ENCODE measurements at regions not wholly inside any gene's neighbourhood (a gene's known extent, or its start where the extent isn't known, plus 50 kb on each side); places are given as distances from the start of the nearest gene placed in this dataset.

GRCh38 chr14:27370775-27371174 lies 772.9 kb upstream of the NOVA1 start:
- no peak for DNase-seq (ENCODE audit: low read depth in 3 of 3)

- DNase-seq (ENCODE audit: low read depth in 3 of 3) = no peak
Measured at GRCh38 chr14:27371209-27371608, 773.4 kb upstream of the NOVA1 start.

DNA sequence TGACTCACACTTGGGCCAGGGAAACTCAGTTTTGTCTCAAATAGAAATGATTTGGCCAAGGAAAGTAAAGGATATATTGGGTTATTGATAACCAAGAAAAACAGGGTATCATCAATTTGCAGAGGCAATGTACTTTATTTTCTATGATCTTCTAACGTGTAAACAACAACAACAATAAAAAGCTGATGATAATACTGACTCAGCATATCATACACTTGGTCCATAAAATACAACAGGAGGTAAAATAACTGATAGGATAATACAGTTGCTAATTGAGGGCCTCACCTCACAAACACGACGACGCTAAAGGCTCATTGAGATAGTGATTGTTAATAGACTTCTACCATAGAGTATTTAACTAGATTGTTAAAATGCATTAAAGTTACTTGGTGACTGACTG lies 774.0 kb upstream of the NOVA1 start:
- no peak for DNase-seq (ENCODE audit: low read depth in 3 of 3)

DNA sequence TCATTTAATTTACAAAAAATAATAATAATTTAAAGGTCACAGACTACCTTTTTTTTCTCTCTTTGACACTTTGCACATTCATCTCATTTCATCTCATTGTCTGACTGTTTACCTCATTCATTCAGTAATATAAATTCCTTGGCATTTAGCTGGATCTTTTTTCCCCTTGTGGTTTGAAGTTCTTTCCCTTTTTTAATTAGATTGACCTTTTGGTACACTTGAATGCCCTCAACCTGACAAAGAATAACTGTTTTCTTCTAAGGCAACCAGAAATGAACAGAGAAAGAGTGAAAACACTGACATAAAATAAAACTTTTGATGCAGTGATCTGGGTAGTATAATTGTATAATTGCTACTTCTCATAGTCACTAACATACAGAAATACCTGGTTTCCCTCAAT lies 774.9 kb upstream of the NOVA1 start:
- no peak for DNase-seq (ENCODE audit: low read depth in 3 of 3)

DNA sequence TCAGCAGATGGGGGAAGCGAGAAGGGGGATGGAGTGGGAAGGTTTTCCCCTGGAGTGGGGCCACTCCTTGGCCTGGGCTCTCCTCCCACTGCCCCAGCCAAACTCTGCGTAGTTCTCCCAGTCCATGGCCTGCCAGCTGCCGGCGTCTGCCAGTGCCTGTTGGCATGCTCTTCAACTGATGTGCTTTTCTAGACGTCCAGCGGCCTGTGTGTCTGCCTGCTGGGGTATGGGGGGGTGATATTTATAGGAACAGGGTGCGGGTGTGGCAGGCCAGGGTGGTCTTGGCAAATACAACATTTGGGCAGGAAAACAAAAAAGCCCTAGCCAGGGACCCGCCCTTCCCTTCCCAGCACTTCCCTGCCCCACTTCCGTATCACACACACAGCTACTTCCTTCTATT lies 786.3 kb upstream of the NOVA1 start:
- DNase-seq (ENCODE audit: low read depth in 3 of 3) = no peak

- DNase-seq (ENCODE audit: low read depth in 3 of 3) = no peak
Measured at GRCh38 chr14:27386391-27386790, 788.6 kb upstream of the NOVA1 start.

- DNase-seq (ENCODE audit: low read depth in 3 of 3) = no peak
Measured at GRCh38 chr14:27387463-27387862, 789.6 kb upstream of the NOVA1 start.

- DNase-seq (ENCODE audit: low read depth in 3 of 3) = no peak
Measured at GRCh38 chr14:27389402-27389801, 791.6 kb upstream of the NOVA1 start.

- no peak for DNase-seq (ENCODE audit: low read depth in 3 of 3)
Measured at GRCh38 chr14:27390155-27390554, 792.3 kb upstream of the NOVA1 start.

- no peak for DNase-seq (ENCODE audit: low read depth in 3 of 3)
Measured at GRCh38 chr14:27391331-27391730, 793.5 kb upstream of the NOVA1 start.

DNA sequence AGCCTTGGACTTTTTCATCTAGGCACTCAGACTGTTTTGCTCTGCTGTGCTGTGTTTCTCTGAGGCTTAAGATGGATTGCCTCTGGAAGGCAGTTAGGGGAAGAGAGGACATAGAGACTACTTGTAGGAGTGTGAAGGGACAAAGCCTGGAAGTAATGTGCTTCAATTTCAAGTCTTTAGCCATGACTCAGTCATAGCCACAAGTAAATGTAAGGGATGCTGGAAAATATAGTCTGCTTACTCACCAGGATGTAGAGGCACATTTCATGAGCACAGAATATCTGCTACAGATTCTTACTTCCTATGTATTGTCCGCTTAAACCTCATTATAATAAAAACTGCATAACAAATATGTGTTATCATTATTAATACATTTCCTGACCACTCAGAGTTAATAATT lies 794.3 kb upstream of the NOVA1 start:
- DNase-seq (ENCODE audit: low read depth in 3 of 3) = no peak

DNA sequence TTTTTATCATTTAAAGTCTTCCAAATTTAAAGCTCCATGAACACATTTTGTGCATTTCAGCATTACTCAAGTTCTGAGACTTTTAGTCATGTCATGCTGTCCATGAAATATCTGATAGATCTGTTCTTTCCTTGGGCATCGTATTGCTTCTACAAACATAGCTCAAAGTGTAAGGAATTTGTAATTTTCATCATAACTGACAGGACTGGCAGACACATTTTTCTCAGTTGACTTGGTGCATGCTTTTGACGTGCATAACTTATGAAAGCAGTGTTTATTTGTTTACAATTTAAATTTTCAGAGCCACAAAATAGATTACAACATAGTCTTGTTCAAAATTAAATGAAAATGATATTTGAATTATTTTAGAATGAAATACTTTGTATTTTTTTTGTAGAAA lies 812.1 kb upstream of the NOVA1 start:
- DNase-seq (ENCODE audit: low read depth in 3 of 3) = no peak

DNA sequence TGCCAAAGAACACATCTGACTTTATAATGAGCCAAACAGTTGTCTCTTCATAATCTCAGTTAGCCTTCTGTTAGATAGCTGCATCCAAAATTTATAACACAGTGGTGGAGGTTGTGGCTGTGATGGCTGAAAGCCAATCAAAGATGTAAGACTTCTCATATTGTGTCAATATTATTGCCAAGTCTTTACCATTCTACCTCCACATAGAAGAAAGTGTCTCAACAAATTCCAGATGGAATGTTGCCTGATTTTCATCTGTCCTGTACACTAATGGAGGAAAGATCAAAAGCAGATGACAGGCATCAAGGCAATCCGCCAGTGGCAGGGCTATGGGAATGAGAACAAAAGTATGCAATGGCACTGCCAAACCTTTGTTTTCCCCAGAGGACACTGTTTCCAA lies 813.1 kb upstream of the NOVA1 start:
- DNase-seq (ENCODE audit: low read depth in 3 of 3) = no peak

- DNase-seq (ENCODE audit: low read depth in 3 of 3) = no peak
Measured at GRCh38 chr14:27427796-27428195, 830.0 kb upstream of the NOVA1 start.

- DNase-seq (ENCODE audit: low read depth in 3 of 3) = no peak
Measured at GRCh38 chr14:27435923-27436670, 838.3 kb upstream of the NOVA1 start.

DNA sequence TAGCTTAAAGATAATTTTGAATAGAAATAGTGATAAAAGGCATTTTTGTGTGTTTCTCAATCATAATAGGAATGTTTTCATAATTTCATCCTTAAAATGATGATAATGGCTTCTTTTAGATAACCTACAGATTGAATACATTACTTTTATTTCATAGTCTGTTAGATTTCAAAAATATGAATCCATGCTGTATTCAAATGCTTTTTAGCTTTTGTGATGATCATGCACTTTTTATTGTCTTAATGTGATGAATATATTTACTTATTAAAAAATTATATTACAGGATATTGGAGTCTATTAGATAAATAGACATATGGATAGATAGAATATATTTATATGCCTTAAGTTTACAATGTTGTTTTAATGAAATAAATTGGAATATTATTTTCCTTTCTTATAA lies 886.8 kb upstream of the NOVA1 start:
- DNase-seq (ENCODE audit: low read depth in 3 of 3) = no peak

DNA sequence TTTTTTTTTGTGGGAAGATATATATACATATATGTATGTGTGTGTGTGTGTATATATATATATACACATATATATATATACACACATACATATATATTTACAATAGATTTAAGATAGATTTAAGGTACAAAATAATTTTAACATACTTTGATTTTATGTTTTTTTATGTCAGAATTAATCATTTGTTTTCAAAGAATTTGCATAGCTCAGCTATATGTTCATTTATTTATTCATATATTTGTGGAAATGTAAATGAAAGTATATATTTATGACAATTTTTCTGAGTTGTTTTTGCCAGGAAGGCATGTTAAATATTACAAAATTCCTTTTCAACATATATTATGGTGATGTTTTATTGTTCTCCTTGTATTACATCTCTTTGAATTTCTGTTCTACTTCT lies 887.4 kb upstream of the NOVA1 start:
- no peak for DNase-seq (ENCODE audit: low read depth in 3 of 3)

DNA sequence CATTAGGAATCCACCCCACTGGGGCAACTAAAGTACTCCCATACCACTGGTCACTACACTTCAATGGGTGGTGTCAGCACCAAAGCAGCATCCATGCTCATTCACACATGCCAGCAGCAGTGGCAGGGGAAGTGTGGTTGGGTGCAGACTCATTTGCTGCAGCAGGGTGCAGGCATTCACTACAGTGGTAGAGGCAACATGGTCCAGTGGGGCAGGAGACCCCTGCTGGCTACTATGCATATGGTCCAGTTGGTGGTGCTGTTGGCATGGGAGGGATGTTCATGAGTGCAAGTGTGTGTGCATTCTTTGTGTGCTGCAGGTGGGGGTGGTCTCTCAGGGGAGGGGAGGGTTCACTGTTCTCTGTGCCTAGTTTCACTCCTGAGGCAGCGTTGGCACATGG lies 908.4 kb upstream of the NOVA1 start:
- DNase-seq (ENCODE audit: low read depth in 3 of 3) = no peak

DNA sequence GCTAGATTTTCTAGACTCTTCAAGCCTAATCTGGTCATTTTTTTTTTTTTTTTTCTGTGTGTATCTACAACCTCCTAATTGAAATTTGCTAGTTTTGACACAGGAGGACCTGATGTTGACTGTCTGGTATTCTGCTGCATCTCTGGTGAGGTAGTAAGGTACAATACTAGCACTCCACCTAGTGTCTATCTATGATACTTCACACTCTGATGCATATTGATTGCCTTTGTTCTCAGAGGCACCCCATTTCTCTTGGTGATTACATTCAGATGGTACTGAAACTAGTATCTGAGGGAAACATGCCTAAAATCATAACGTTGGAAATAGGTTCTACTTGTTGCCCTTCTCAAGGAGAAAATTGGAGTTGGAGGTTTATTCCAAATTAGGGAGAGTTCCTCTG lies 930.5 kb upstream of the NOVA1 start:
- no peak for DNase-seq (ENCODE audit: low read depth in 3 of 3)

GRCh38 chr14:27536748-27537147 lies 938.9 kb upstream of the NOVA1 start:
- DNase-seq (ENCODE audit: low read depth in 3 of 3) = no peak

- no peak for DNase-seq (ENCODE audit: low read depth in 3 of 3)
Measured at GRCh38 chr14:27546111-27546510, 948.3 kb upstream of the NOVA1 start.

DNA sequence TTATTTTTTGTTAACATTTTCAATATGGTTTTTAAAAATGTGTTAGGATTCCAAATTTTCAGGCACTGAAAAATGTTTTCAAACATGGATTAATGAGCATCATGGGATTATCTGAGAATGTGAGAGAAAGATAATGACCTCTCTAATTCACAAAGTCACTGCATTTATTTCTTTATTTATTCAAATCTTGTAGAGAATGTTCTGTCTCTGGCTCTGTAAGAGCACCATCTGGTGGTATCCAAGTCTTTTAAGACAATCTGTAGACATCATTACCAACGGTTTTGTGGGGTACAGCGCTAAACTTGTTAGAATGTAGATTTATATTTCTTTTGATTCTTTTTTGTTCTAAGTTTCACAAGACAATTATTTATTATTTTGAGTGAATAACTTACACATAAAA lies 956.0 kb upstream of the NOVA1 start:
- DNase-seq (ENCODE audit: low read depth in 3 of 3) = no peak

DNA sequence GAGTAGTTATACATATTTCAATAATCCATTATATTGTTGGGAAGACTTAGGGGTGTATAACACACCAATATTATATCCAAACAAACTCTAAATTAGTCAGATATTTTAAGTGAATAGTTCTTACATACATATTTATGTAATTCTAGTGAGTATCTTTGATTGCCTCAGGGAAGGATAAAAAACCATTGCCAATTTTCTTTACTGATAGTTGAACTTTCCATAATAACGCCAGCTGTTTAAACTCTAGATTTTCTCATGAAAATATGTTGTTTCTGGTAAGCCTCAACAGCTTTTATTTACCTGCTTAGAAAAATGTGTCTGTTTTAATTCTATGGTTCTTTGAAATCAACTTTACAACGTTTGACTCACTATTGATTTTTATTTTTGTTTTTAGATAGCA lies 959.6 kb upstream of the NOVA1 start:
- no peak for DNase-seq (ENCODE audit: low read depth in 3 of 3)

DNA sequence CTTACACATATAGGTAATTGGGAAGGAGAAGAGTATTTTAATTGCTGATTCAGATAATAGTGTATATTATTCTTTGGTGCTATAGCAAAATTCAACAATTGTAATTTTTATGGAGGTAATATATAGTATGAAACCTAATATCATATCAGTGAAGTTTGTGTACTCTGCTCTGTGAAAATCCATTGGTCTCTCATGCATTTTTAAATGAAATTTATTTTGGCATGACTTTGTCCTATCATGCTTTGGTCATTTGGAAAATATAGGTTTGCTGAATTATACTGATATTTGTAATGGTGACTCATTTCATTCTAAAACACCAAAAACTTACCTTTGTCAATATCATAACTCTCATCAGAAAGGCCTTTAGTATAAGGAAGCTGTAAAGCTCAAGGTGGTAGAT lies 962.0 kb upstream of the NOVA1 start:
- no peak for DNase-seq (ENCODE audit: low read depth in 3 of 3)

Measured in stimulated activated CD4-positive, alpha-beta T cell treated with anti-CD3 and anti-CD28 coated beads, TNF-alpha, amount 100 ng/mL, for 24 hours (primary cell).